Right atrium auricular region (tissue), 2 donors: ENCODE measurements at regions not wholly inside any gene's neighbourhood (a gene's known extent, or its start where the extent isn't known, plus 50 kb on each side); places are given as distances from the start of the nearest gene placed in this dataset.
A peak's percentile ranks its signal among the peaks of the same experiment; 100 is the strongest.

Source experiments
- DNase-seq: peaks from one replicate; pipeline ENCODE4 v3.0.0-alpha.2; 2019; ENCODE audit warnings: low spot score
- H3K27ac ChIP-seq, 2 donors: fragments of 200-600 bp; sonication (generic); 1 replicate in 1 of 2; 2 replicates in 1 of 2; pipeline ENCODE4 v1.5.1; 2016 to 2019
- H3K27me3 ChIP-seq, 2 donors: fragments of 200-600 bp; sonication (generic); one replicate each; pipeline versions ENCODE4 v1.5.1 to v1.6.0; 2017 to 2019
- H3K36me3 ChIP-seq: fragments of 200-600 bp; sonication (generic); one replicate; pipeline ENCODE4 v1.5.1; 2016
- H3K4me1 ChIP-seq, 2 donors: fragments of 200-600 bp; sonication (generic); one replicate each; pipeline versions ENCODE4 v1.5.1 to v1.6.0; 2017 to 2019
- H3K4me3 ChIP-seq, 2 donors: fragments of 200-600 bp; sonication (generic); 1 replicate in 1 of 2; 2 replicates in 1 of 2; pipeline ENCODE4 v1.5.1; 2017 to 2019; ENCODE audit warnings: mild to moderate bottlenecking in 1 of 2, moderate library complexity in 1 of 2
- H3K9me3 ChIP-seq, 2 donors: fragments of 200-600 bp; sonication (generic); one replicate each; pipeline ENCODE4 v1.5.1; 2019
- TF ChIP-seq, protein P1 (sequence below), 2 donors: fragments of 200-600 bp; sonication (generic); IDR thresholded peaks; one replicate each; pipeline ENCODE4 v1.5.1; 2019; ENCODE audit warnings: antibody characterized with exemption in 2 of 2

DNA sequence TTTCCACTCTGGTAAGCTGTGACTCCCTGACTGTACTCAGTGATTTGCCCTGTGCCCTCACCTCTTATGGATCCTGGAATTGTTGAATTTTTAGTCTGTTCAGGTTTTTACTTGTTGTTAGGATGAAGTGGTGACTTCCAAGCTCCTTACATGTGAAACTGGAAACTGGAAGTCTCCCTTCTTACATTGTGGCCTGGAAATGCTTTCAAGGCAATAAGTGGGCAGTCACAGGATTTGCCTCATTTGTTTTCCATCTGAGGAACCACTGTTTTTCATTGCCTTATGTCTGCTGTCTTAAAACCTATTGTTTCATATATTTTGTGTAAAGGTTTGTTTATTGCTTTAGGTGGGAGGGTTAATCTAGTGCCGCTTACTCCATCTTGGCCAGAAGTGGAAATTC lies 155.8 kb downstream of the CYB561 start:
- Histone ChIP-seq H3K36me3 (no peaks in the 10 kb centered on the region), H3K9me3 (peaks cover 0 to 22% of the 10 kb centered on the region in 2 donors), H3K4me1 (peaks cover 0 to 7% of the 10 kb centered on the region in 2 donors), H3K27ac (no peak overlapping the region), H3K4me3 (no peak overlapping the region), H3K27me3 (no peaks in the 10 kb centered on the region)
- TF ChIP-seq, protein P1, sequence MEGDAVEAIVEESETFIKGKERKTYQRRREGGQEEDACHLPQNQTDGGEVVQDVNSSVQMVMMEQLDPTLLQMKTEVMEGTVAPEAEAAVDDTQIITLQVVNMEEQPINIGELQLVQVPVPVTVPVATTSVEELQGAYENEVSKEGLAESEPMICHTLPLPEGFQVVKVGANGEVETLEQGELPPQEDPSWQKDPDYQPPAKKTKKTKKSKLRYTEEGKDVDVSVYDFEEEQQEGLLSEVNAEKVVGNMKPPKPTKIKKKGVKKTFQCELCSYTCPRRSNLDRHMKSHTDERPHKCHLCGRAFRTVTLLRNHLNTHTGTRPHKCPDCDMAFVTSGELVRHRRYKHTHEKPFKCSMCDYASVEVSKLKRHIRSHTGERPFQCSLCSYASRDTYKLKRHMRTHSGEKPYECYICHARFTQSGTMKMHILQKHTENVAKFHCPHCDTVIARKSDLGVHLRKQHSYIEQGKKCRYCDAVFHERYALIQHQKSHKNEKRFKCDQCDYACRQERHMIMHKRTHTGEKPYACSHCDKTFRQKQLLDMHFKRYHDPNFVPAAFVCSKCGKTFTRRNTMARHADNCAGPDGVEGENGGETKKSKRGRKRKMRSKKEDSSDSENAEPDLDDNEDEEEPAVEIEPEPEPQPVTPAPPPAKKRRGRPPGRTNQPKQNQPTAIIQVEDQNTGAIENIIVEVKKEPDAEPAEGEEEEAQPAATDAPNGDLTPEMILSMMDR (IDR thresholded peaks at IDR 0.05), result no peak
- no peak for DNase-seq

DNA sequence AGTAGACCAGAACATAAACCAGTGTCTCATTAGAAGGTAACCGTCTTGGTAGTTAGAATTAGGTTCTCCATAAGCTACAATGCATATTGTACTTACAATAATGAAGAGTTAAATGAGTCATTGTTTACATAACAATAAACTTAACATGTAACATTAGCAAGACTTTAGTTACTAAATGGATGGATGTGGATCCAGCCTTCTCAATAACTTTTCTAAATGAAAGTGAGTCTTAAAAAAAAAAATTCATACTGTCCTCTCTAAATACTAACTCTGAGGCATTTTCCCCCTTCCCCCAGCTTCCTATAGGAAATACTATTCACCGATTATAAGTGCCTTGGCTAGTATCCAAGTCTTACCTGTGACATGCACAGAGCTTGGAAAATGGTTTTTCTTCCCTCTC lies 155.3 kb downstream of the CYB561 start:
- H3K27ac ChIP-seq, result no peak overlapping the region
- no peak for DNase-seq
- no peaks in the 10 kb centered on the region for H3K27me3 ChIP-seq
- H3K4me1 ChIP-seq, result peaks cover 0 to 7% of the 10 kb centered on the region in 2 donors
- no peak overlapping the region for H3K4me3 ChIP-seq
- peaks cover under 1 to 22% of the 10 kb centered on the region in 2 donors for H3K9me3 ChIP-seq
- no peaks in the 10 kb centered on the region for H3K36me3 ChIP-seq
- TF ChIP-seq, protein P1 (IDR thresholded peaks at IDR 0.05), result no peak

DNA sequence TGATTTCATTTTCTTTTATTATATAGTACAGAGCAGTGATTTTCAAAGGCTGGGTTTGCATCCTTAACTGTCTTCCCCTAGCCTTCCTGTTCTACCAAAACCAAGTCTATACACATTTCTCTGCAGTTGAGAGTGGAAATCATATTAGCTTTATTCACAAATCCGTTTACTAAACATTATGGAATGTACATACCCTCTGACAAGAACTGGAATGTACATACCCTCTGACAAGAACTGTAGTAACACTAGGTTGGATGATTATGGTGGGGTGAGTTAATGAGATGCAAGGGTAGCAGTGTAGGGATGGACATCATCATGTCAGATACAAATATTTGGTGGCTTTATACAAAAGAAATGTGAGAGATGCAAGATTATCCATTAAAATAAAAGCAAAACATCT lies 154.8 kb downstream of the CYB561 start:
- H3K27me3 ChIP-seq, result no peaks in the 10 kb centered on the region
- no peak overlapping the region for H3K4me3 ChIP-seq
- peaks cover 5 to 22% of the 10 kb centered on the region in 2 donors for H3K9me3 ChIP-seq
- TF ChIP-seq, protein P1 (IDR thresholded peaks at IDR 0.05), result no peak
- H3K36me3 ChIP-seq, result no peaks in the 10 kb centered on the region
- H3K4me1 ChIP-seq, result peaks cover 0 to 7% of the 10 kb centered on the region in 2 donors
- no peak for DNase-seq
- H3K27ac ChIP-seq, result no peak overlapping the region

DNA sequence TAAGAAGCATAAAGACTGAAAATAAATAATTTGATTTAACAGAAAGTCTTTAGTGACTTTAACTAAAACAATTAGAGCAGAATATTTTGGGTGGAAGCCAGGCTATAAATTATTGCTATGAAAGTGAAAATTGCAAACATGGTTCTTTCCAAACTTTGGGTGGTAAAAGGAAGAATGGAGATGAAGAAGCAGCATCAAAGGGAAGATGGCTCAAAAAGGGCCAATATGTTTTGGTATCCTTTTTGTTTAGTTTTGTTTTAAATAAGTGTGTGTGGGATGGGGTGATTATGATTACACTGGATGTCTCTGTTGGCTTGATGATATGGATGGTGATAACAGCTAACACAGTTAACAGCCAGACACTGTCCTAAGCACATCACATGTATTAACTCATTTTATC lies 153.7 kb downstream of the CYB561 start:
- Histone ChIP-seq H3K27me3 (no peaks in the 10 kb centered on the region), H3K36me3 (no peaks in the 10 kb centered on the region), H3K9me3 (peaks cover 8 to 21% of the 10 kb centered on the region in 2 donors), H3K27ac (no peak overlapping the region), H3K4me1 (peaks cover 0 to 7% of the 10 kb centered on the region in 2 donors), H3K4me3 (no peak overlapping the region)
- TF ChIP-seq, protein P1 (IDR thresholded peaks at IDR 0.05), result no peak
- no peak for DNase-seq

DNA sequence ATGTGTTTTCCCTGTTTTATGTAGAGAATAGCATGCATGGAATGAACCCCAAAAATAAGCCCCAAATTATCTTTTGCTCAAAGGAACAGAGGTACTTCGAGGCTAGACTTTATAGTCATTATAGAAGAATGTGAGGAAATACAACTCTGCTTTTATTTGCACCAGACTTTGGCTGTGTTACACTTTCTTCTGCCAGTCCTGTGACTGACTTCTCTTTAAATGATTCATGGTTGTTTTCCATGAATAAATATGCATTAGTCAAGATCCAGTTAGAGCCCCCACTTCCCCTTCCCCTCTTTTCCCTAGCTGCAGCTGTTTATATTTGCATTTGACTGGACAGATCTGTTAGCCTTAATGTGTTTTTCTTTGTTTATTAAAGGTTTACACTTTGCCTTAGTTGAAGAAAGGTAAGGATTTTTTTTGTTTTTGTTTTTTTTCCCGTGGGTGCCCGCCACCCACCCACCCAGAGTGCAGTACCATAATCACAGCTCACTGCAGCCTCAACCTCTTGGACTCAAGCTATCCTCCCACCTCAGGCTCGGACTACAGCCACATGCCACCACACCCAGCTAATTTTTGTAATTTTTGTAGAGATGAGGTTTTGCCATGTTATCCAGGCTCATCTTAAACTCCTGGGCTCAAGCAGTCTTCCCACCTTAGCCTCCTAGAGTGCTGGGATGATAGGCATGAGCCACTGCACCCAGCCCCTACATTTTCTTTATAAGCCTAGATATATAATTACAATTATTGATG lies 152.6 kb downstream of the CYB561 start:
- Histone ChIP-seq H3K9me3 (peaks cover 8 to 28% of the 10 kb centered on the region in 2 donors), H3K4me3 (no peak overlapping the region), H3K27ac (peak overlapping the region; percentile 41 to 54), H3K4me1 (peaks cover 0 to 7% of the 10 kb centered on the region in 2 donors), H3K36me3 (no peaks in the 10 kb centered on the region), H3K27me3 (no peaks in the 10 kb centered on the region)
- no peak for DNase-seq
- TF ChIP-seq, protein P1 (IDR thresholded peaks at IDR 0.05), result no peak

DNA sequence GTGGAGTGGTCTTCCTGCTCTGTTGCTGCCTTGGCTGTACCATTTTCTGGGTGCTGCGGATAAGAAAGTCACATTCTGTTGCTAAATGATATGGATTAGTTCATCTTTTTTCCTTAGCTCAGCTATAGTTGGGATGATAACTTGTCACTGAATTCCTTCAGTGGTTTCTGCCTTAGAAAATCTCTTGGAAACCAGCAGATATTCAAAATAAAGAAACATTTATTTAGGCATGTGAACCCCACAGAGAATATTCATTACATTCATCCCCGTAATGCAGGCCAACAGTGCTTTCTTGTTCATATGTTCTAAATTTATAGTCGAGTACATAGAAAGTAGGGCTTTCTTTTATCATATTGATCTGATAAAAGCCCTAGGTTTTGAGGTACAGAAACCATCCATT lies 151.3 kb downstream of the CYB561 start:
- no peak overlapping the region for H3K4me3 ChIP-seq
- no peaks in the 10 kb centered on the region for H3K27me3 ChIP-seq
- TF ChIP-seq, protein P1 (IDR thresholded peaks at IDR 0.05), result no peak
- H3K36me3 ChIP-seq, result no peaks in the 10 kb centered on the region
- DNase-seq, result no peak
- no peak overlapping the region for H3K27ac ChIP-seq
- H3K9me3 ChIP-seq, result peaks cover 8 to 34% of the 10 kb centered on the region in 2 donors
- peaks cover 0 to 7% of the 10 kb centered on the region in 2 donors for H3K4me1 ChIP-seq
